GM12865 (cell line): ENCODE measurements at regions not wholly inside any gene's neighbourhood (a gene's known extent, or its start where the extent isn't known, plus 50 kb on each side); places are given as distances from the start of the nearest gene placed in this dataset.

Source experiments
- DNase-seq: peaks from one replicate; pipeline ENCODE4 v3.0.0; 2010; ENCODE audit warnings: low read depth
- H3K4me3 ChIP-seq: 2 replicates; pipeline ENCODE4 v1.5.1; 2011; ENCODE audit warnings: mild to moderate bottlenecking, low read depth, low read length, control low read depth
- TF ChIP-seq, protein P1 (sequence below): IDR thresholded peaks from 2 replicates; pipeline ENCODE4 v1.5.1; 2011; ENCODE audit warnings: low read length, control low read depth, low read depth, inconsistent platforms; ENCODE audit not compliant: insufficient read depth; ENCODE audit errors: missing control alignments

- no peak for DNase-seq
- H3K4me3 ChIP-seq: no peak overlapping the region
- TF ChIP-seq, protein P1, sequence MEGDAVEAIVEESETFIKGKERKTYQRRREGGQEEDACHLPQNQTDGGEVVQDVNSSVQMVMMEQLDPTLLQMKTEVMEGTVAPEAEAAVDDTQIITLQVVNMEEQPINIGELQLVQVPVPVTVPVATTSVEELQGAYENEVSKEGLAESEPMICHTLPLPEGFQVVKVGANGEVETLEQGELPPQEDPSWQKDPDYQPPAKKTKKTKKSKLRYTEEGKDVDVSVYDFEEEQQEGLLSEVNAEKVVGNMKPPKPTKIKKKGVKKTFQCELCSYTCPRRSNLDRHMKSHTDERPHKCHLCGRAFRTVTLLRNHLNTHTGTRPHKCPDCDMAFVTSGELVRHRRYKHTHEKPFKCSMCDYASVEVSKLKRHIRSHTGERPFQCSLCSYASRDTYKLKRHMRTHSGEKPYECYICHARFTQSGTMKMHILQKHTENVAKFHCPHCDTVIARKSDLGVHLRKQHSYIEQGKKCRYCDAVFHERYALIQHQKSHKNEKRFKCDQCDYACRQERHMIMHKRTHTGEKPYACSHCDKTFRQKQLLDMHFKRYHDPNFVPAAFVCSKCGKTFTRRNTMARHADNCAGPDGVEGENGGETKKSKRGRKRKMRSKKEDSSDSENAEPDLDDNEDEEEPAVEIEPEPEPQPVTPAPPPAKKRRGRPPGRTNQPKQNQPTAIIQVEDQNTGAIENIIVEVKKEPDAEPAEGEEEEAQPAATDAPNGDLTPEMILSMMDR: no peak
Observed at GRCh38 chr3:166957121-166957520, 423.0 kb downstream of the ZBBX start.

DNA sequence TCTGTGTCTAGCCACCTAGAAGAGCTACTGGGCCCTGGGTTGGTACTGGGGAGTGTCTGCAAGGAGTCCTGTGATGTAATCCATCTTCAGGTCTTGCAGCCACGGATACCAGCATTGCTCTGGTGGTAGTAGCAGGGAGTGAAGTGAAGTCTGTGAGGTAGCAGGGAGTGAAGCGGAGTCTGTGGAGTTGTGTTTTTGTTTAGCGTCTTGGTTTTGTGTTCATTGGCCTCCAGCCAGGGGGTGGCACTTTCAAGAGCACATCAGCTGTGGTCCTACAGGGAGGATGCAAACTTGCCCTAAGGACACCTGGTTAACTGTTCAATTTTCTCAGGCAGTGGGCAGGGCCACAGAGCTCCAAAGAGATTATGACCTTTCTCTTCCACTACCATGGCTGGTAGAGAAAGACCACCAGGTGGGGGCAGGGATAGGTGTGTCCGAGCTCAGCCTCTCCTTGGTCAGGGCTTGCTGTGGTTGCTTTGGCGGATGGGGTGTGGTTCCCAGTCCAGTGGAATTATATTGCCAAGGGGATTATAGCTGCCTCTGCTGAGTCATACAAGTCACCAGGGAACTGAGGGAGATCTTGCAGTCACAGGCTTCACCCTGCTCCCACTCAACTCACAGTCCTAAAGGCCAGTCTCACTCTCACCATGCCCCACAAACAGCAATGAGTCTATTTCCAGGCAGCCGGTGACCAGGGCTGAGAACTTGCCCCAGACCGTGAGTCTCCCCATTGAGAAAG, 424.7 kb downstream of the ZBBX start:
- no peak overlapping the region for H3K4me3 ChIP-seq
- TF ChIP-seq, protein P1: no peak
- no peak for DNase-seq

DNA sequence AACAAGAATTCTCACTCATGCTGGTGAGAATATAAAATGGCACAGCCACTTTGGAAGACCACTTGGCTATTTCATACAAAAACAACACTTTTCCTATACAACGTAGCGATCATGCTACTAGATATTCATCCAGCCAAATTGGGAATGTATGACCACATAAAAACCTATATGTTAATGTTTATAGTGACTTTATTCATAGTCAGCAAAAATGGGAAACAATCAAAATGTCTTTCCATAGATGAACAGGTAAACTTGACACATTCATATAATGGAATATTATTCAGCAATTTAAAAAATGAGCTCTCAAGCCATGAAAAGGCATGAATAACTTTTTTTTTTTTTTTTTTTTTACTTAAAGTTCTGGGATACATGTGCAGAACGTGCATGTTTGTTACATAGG, 445.2 kb downstream of the ZBBX start:
- H3K4me3 ChIP-seq: no peak overlapping the region
- no peak for DNase-seq
- TF ChIP-seq, protein P1: no peak

DNA sequence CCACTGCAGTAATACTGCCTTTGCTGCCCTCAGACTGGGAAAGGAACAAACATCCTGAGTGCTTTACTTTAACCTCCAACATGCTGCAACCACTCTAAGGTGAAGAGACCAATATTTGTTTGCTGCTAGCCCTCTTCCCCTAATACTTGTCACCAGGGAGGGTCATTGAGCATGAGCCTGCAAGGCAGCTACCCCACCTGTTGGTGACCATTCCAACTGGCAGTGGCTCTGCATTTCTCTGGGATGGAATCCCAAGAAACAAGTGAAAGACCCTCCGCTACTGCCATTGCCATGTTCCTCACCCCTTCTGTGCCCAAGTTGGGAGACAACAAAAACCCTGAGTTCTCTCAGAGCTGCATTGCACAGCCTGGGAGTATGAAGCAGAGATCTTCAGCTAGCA, 462.7 kb downstream of the ZBBX start:
- TF ChIP-seq, protein P1: no peak
- no peak for DNase-seq
- H3K4me3 ChIP-seq: no peak overlapping the region

- no peak overlapping the region for H3K4me3 ChIP-seq
Observed at GRCh38 chr3:166902374-166902773, 477.7 kb downstream of the ZBBX start.

DNA sequence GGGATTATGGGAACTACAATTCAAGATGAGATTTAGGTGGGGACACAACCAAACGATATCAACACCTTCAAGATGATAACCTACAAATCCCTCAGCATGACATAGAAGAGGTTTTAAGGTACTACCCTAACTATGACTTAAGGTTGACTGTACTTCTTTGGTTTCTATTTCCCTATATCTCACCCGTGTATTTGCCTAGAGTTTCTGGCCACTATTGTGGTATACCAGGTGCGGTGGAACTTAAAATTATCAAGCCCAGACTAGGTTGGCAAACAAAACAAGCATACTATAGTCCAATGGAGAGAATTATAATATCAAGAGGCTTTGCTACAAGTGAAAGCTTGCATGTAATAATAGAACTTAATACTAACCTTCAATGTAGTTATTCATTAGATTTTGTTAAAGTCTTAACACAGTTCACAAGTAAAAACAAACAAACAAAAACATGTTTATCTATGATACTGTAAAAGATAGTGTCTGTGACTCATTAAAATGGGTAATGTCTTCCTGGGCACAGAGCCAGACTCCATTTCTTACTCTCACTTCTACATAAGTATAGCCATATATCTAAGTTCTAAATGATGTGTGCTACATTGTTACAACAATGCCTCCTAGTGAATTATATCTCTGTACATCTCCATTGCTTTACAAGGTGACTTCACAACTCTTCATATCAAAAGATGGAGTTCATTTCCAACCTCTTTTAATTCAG, 479.1 kb downstream of the ZBBX start:
- no peak for DNase-seq
- TF ChIP-seq, protein P1: no peak
- no peak overlapping the region for H3K4me3 ChIP-seq

More at GRCh38 chr3:166902374-166902773, 477.7 kb downstream of the ZBBX start:
- DNase-seq: no peak
- TF ChIP-seq, protein P1: no peak
